ENCODE measurements at regions not wholly inside any gene's neighbourhood (a gene's known extent, or its start where the extent isn't known, plus 50 kb on each side); places are given as distances from the start of the nearest gene placed in this dataset.

DNA sequence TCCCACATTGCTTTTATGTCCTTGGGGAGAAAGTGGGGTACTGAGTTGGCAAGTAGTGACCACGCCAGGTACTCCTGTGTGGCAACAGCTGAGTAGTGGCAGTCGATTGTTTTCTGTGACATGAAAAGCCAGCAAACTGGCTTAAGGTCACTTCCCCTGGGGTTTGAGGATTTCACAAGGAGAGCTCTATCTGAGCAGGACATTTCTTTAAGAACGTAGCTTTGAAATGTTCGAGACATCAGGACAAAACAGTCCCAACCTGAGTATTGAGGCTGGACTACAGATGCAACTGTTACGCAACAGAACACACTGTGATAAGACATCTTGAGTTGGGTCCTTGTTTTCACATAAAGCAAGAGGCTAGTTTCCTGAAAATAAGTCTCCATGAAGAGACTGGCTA lies 146.7 kb upstream of the KLF14 start:
- no peak for DNase-seq

DNA sequence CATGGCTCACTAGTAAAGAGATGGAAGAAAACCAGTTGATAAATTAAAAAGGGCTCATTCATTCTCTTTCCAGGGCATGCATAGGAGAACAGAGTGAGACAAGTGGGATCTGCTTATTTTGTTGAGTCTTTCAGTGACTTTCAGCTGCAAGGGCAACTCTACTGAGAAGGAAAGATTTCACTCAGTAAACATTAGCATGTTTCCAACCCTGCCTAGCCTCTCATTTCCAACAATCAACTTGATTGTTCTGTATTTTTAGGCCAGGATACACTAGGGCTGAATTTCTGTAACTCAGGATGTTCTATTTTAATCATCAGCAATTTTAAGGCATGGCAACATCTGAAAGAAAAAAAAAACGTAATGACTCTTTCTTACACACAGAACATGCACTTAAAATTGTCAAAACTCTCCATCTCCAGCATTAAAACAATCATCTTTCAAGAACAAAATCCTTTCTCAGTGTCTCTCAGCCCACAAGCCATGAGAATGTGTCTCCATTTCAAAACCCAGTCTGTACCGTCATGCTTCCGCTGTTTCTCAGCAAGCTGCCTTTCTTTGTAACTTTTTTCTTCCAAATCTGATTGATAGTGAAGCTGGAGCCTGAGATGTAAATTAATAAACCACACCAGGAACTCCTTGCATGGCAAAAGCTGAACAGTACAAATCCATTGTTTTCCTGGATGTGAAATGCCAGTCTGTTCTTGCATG lies 147.2 kb upstream of the KLF14 start:
- no peak for DNase-seq

DNA sequence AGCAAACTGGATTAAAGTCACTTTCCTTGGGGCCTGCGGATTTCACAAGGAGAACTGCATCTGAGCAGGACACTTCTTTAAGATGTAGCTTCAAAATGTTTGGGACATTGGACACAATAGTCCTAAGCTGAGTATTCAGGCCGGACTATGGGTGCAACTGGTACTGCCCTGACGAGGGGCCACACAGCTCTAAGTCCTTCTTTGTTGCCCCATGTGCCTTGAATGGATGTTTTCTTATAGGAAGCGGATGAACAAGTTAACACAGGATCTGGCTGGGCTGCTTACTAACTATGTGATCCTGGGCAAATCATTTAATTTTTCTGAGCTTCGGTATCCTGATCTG lies 147.8 kb upstream of the KLF14 start:
- DNase-seq: no peak

DNA sequence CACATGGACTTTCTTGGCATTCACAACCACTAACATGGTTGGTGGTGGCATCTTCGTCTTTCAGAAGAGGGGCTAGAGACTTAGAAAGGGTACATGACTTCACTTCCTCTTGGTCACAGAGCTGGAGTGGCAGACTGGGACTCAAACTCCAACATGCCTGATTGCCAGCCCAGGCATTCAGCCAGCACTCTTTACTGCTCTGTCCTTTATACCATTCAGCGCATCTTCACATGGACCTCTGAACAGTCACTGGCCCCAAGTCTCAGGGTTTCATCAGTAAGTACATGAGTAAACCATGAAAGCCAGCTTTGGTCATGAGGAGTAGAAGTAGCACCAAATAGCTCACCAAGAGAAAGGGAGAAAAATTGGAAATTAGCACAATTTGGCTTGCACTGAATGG lies 148.4 kb upstream of the KLF14 start:
- DNase-seq: no peak

DNA sequence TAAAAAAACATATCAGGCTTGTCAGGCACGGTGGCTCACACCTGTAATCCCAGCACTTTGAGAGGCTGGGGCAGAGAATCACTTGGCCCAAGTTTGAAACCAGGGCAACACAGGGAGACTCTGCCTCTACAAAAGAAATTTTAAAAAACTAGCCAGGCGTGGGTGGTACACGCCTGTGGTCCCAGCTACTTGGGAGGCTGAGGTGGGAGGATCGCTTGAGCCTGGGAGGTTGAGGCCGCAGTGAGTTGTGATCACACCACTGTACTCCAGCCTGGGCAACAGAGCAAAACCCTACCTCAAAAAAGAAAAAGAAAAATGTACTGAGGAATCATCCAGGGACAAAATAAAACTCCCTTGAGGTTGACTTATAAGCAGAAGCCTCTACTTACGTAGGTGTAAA lies 149.9 kb upstream of the KLF14 start:
- no peak for DNase-seq

DNA sequence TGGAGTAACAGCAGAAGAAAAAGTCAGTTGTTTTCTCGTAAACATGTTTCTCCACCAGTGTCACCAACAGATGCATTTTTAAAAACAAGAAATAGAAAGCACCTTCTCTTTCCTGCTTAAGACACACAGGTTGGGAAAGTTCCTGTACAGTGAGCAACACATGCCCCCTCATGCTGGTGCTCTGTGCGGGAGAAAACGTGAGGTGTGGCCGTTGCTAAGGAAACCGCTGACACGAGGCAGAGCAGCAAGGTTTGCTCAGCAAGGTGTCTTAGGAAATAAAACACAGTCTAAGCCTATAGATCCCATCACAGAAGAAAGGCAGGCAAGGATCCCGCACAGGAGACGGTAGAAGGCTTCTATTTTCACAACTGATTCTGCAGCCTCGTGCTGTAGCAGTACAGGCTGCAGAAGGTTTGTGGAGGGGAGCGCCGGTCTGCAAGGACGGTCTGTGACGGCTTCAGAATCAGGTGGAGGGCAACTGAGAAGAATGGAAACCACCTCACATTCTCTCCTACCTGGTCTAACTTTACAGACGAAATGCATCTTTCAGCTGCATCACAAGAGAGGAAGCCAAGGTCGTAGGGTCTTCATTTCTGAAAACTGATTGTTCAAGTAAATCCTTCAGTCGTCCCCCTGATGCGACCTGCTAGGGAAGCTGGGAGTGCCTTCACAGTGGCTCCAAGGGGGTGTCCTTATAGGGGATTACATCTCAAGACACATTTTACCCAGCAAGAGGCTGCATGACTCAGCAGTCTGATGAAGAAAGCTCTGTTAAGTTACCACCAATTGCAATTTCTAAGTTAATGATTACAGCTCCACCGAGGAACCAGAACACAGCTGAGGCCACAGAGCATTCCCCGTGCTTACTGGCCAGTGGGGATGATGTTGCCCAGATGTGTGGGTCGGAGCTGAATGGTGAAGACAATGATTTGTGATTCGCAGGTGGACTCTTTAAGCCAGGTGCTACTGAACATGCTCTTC lies 150.7 kb upstream of the KLF14 start:
- peak; percentile 67 for DNase-seq

DNA sequence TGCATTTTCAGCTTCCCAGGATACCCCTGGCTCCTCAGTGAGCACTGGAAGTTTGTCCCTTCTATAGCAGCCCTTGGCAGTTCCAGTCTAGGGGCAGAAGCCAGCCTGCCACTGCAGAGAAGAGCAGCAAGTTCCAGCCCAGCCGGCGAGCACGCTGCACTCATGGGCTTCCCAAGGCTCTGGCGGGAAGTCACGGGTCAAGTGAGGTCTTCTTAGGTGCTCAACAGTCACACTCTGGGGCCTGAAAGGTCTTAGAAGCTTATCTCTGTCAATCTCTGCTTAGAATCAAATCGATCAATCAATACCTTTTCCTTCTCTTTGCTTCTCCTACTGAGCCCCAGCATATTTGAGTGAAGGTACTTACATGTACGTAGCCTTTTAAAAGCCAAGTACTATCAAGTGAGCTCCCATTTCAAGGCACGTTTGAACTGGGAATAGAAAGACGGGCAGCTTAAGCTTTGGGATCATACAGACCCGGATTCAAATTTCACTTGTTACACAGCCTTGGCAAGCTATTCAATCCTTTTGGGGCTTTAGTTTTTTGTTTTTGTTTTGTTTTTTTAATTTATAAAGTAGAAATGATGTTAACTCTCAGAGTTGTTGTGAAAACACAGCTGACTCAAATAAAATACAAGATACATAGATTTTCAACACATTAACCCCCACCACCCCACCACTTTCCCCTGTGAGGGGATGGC lies 152.6 kb upstream of the KLF14 start:
- DNase-seq: no peak

DNA sequence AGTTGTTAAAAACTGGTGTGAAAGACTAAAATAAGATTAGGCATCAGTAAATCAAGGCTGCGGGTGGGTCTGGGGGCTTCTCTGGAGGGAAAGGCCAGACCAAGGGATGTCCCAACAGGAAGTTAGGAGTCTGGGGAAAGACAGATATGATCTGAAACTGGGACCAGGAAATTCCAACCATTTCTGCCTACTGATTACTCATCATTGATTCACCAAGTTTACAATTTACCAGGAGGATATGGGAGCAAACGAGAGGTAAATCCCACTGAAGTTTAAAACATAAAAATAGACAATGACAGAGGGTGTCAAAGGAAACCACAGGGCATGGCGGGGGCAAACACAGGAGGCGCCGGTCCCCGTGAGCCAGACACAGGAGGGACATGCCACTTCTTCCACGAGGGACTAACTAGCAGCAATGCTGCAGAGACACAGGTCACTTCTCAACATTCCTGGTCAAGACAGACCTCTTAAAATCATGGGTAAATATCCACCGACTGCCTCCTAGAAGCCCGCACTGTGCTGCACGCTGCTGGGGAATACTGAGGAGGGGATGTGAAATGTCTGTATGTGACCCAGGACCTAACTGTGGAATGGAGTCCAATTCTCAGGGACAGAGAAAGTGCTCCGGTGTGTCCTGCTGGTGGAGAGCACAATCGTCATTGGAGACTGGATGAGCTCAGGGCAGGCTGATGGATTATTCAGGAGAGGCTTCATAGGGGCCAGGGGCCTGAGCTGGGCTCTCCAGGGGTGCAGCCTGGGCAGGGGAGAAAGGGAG lies 153.4 kb upstream of the KLF14 start:
- DNase-seq: peak; percentile 86

DNA sequence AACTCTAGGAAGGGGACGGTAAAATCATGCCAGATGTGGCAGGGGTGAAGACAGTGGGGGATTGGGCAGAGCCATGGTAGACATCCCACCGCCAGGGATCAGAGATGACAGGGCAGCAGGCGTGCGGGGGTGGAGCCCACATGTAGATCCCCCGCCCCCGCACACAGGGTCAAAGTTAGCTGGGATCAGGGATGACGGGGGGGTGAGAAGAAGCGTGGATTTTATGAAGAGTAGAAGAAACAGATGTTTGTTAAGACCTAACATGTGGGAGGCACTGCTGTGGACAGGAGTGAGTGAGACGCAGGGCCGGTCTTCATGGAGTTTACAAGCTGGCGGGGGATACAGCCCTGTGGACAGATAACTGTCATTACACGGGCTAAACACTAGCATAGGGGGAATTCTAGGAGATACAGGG lies 154.0 kb upstream of the KLF14 start:
- no peak for DNase-seq

DNA sequence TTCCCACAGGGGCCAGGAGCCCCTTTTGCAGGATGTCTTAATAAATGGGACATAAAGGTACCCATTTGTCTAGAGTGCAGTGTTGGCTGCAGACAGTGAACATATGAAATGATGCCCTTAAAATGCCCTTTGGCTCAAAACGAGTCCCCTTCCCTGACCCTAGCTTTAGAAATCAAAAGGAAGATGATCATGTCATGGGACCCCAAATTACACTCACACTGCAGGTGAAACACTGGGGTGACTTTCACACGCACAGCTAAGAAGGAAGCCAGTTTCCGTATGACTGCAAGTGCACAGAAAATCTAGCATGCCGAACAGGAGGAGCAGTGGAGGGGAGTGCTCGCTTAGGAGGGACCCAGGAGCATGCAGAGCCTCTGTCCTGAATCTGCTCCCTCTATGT lies 154.5 kb upstream of the KLF14 start:
- DNase-seq: no peak

DNA sequence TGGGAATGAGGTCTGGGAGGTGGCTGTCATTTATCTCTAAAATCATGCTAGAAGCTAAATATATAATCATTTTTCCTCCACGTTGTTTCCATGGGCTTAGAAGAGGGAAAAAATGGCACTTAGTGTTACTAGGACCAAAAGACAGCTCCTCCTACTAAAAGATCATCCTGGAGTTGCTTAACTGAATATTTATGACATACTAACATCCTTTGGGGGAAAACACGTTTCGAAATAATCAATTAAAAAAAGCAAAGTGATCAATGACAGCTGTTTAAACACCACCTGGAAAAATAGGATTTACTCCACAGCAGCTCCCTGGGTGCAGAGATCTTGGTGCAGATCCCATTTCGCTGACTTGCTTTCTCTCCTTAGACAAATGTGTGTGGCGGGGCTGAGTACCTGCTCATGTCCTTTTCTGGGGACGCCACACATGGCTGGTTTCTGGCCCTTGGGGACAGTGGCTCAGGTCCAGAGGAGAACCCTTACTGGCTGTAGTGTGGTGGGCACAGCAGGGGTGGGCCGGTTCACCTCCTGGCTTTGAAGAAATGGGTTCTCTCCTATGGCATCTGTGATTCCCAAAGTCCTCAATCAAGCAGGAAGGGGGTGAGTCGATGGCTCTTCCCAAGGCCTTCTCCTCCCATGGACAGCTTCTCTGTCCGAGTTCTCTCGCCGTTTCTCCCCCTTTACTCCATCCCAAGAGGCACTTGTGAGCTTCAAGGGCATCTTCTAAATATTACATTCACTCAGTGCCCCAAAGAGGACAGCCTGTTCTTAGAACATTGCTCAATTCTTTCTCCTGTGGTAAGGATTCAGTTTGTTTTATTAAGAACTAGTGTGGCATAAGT lies 156.4 kb upstream of the KLF14 start:
- DNase-seq: no peak

DNA sequence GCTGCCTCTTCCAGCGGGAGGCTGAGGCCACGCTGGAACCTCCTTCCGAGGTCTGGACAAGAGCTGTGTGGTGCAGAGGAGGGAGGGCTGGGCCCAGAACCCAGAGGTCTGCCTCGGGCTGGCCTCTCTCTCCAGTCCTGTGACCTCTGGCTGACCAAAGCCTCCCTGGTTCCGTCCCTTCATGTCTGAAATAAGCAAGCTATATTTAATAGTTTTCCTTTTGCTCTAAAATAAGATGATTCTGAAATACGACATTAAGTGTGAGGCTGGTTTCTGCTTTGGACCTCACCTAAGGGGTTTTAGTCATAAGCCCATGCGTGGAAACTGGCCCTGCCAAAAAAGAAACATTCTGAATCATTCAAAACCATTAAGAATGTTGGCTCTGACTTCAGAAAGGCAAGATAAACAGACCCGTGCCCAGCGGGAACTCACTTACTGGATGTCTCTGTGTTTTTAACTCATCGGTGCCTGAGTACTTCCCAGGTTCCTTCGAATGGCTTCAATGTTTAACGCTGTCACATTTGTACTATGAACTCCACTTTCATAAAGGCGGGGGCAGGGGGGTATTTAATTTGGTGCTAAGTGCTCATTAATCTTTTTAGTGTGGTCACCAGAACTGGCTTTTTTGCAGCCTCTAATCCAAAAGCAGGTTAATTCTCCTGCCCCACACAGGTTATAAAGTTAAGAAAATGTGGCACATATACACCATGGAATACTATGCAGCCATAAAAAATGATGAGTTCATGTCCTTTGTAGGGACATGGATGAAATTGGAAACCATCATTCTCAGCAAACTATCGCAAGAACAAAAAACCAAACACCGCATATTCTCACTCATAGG lies 157.5 kb upstream of the KLF14 start:
- peak; percentile 90 for DNase-seq

DNA sequence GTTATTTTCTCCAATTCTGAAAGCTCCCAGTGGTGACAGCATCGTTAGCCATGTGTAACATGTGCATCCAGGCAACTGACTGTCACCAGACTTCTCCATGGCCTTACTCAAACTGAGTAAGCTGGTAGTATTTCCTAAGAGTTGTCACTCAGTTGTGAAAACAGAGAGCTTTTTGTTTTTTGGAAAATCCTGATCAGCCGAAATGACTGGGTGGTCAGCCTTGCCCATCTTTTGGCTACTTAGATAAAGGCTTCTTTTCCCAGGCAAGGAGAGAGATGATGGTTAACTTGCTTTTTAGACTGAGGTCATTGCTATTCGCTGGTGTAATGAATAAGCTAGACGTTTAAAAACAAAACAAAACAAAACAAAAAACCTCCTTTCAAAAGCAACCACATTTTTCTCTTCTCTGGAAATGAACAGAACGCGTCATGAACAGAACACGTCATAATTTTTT lies 159.5 kb upstream of the KLF14 start:
- DNase-seq: no peak

DNA sequence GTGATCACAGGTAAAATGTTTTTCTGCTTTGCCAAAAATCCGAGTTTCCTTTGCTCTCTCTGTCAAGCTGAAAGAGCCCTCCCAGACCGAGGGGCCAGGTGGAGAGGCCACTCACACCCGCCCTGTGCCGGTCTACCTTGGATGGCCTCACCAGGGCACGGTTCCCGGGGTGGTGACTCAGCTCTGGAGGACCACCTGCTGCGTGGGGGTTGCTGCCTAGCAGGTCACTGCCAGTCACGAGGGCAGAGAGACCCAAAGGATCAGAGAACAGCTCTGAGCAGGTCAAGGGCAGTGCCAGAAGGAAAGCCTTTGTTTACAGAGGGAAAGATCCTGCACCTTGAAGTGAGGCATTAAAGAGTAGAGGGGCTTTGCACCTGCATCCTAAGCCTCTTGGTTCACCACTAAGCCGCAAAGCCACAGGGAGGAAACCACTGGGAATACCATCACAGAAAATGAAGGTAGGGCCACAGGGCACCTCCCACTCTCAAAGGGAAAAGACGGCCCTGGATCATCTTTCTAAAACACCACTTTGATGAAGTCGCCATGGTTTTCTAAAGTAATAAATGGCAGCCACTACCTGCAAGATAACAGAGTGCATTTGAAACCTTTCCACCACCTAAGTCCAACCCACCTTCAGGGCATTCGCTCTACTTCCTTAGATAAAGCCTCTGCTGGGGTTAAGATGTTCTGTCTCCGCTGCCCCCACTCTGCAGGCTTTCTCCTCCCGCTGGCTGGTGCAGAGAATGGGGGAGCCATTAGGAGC lies 160.3 kb upstream of the KLF14 start:
- DNase-seq: no peak

DNA sequence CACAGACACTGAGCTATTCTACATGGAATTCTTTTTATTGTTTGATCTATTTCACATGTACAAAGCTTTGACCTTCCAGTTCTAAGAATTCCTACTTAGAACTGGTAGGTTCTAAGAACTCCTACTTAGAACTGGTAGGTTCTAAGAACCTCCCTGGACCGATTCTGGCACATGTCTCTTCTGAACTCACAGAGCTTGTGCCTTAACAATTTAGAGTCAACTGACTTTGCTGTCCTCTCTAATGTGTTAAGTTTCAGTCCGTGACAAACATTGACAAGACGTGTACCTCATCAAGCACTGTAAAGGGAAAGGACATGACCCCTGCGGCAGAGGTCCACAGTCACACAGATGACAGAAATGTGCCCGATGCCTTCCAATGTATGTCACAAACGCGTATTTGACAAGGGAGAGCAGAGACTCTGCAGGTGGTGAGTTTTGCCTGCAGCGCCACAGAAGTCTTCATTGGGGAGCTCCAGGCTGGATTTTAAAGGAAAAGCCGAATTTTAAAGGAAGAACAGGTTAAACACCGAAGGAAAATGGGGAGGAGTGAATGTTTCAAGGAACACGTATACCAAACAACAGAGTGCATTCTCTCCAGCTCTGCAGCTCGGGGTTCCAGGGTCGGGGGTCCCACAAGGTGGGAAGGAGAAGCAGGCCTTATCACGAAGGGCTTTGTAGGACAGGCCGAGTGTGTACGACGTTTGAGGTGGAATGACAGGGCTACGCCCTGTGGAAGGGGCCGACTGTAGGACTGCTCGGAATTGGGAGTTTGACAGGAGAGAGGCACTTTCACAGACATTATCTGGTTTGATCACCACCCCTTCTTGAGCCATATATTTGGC lies 161.1 kb upstream of the KLF14 start:
- no peak for DNase-seq

DNA sequence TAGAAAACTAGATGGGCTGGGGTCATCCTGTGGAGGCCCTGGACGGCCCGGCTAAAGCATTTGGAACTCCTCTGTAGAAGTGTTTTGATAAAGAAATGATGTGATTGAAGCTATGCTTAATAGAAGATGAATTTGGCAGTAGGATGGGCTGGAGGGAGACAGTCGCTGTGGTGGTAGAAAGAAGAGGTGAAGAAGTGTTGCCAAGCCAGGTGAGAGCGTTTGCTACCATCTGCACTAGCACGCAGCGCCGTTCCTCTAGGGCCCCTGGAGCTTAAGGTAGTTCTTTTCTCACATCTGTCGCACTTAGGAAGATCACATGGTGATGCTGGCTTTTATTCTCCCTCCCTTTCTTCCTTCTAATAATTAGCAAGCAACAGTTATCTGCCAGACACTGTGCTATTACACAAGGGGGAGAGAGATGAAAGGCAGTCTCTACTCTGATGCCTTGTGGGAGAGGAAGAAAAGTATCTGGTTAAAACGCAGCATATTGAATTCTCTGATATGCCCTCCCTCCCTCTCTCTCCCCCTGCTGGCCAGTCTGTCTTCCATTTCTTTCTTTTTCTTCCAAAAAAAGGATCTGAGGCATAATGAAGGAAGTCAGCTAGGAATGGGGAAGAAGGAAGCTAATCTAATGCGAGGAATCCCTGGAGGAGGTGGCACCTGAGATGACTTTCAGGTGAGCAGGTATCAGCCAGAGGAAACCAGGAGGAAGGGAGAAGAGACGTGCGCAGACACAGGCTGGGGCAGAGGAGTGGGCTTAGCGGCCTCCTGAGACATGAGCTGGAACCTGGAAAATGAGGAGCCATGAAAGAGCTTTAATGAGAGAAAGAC lies 162.3 kb upstream of the KLF14 start:
- no peak for DNase-seq

DNA sequence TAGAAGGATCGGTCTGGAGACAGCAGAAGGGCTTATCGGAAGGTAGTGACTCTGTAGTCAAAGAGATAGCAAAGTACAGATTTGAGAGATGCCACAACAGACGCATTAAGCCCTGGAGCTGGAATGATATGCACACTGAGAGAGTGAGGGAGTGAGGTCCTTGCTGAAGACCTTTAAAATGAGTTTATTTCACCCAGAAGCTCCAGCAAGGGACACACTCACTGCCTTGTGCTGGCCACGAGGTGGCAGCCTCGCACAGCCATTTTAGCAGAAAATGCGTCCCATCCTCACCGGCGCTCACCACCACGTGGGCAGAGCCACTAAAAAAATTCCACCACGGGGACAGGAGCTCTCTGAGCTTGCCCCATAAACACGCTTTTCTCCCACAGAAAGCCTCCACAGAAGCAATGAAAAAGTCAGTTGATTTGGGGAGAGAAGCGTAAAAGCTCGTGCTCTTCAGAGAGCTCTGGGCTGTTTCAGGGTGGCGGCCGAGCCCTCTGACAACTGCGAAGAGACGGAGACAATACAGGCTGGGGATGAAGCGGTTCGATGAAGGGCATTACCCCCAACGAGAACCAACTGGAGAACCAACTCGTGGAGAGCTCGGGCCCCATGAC lies 163.0 kb upstream of the KLF14 start:
- peak; percentile 82 for DNase-seq

Data from fibroblast of skin of abdomen (primary cell).